Neural progenitor cell (in vitro differentiated cells): ENCODE measurements at regions not wholly inside any gene's neighbourhood (a gene's known extent, or its start where the extent isn't known, plus 50 kb on each side); places are given as distances from the start of the nearest gene placed in this dataset.

Source experiments
- EZH2 ChIP-seq: fragments of 200-600 bp; sonication (generic); IDR thresholded peaks from 2 replicates; pipeline ENCODE4 v1.6.1; 2017; ENCODE audit warnings: antibody characterized with exemption, mild to moderate bottlenecking, moderate library complexity
- EZH2phosphoT487 ChIP-seq: fragments of 200-600 bp; sonication (generic); IDR thresholded peaks from 2 replicates; pipeline ENCODE4 v1.6.1; 2017; ENCODE audit warnings: antibody characterized with exemption
- TF ChIP-seq, protein P1 (sequence below): fragments of 200-600 bp; sonication (generic); IDR thresholded peaks from 2 replicates; pipeline ENCODE4 v1.5.1; 2017; ENCODE audit warnings: antibody characterized with exemption, mild to moderate bottlenecking

DNA sequence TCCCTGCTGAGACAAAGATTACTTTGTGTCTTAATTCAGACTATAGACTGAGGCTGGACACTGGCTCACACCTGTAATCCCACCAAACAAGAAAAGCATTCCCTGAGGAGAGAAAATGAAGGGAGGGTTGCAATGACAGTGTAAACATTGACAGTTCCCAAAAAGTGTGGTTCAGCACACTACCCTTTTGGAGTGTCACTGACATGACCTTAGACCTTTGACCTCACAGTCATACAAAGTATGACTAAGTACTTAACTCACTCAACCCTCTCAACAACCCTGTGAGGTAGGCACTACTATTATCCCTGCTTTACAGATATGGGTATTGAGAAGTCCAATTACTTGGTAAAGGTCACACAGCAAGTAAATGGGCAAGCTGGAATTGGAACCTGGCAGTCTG is 341.7 kb downstream of the LRRC3B start:
- TF ChIP-seq, protein P1, sequence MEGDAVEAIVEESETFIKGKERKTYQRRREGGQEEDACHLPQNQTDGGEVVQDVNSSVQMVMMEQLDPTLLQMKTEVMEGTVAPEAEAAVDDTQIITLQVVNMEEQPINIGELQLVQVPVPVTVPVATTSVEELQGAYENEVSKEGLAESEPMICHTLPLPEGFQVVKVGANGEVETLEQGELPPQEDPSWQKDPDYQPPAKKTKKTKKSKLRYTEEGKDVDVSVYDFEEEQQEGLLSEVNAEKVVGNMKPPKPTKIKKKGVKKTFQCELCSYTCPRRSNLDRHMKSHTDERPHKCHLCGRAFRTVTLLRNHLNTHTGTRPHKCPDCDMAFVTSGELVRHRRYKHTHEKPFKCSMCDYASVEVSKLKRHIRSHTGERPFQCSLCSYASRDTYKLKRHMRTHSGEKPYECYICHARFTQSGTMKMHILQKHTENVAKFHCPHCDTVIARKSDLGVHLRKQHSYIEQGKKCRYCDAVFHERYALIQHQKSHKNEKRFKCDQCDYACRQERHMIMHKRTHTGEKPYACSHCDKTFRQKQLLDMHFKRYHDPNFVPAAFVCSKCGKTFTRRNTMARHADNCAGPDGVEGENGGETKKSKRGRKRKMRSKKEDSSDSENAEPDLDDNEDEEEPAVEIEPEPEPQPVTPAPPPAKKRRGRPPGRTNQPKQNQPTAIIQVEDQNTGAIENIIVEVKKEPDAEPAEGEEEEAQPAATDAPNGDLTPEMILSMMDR = no peak
- TF ChIP-seq EZH2phosphoT487 (no peak), EZH2 (no peak)
